HG03439 (cell line): ENCODE measurements at regions not wholly inside any gene's neighbourhood (a gene's known extent, or its start where the extent isn't known, plus 50 kb on each side); places are given as distances from the start of the nearest gene placed in this dataset.
A peak's percentile ranks its signal among the peaks of the same experiment; 100 is the strongest.

Experiments
- ATAC-seq: cut with Tn5 transposase; IDR thresholded peaks from one replicate; pipeline ENCODE4 v1.9.1; 2021; ENCODE audit warnings: mild to moderate bottlenecking, moderate library complexity; ENCODE audit not compliant: unreplicated experiment

GRCh38 chr7:137172105-137172590 lies 171.4 kb downstream of the PTN start:
- no peak for ATAC-seq

GRCh38 chr7:137169282-137169698 lies 174.2 kb downstream of the PTN start:
- no peak for ATAC-seq

- no peak for ATAC-seq
Measured at GRCh38 chr7:137167609-137168008, 175.9 kb downstream of the PTN start.

- no peak for ATAC-seq
Measured at GRCh38 chr7:137166363-137166762, 177.2 kb downstream of the PTN start.

GRCh38 chr7:137165786-137166185 lies 177.7 kb downstream of the PTN start:
- ATAC-seq = no peak

- ATAC-seq = no peak
Measured at GRCh38 chr7:137165241-137165640, 178.3 kb downstream of the PTN start.

GRCh38 chr7:137164251-137164650 lies 179.3 kb downstream of the PTN start:
- ATAC-seq = no peak

- no peak for ATAC-seq
Measured at GRCh38 chr7:137160236-137160635, 183.3 kb downstream of the PTN start.

GRCh38 chr7:137157256-137157655 lies 186.3 kb downstream of the PTN start:
- no peak for ATAC-seq

GRCh38 chr7:137151690-137152052 lies 191.9 kb downstream of the PTN start:
- no peak for ATAC-seq

- ATAC-seq = no peak
Measured at GRCh38 chr7:137151041-137151689, 192.4 kb downstream of the PTN start.

- ATAC-seq = no peak
Measured at GRCh38 chr7:137147338-137147720, 196.2 kb downstream of the PTN start.

- ATAC-seq = no peak
Measured at GRCh38 chr7:137146552-137147337, 196.8 kb downstream of the PTN start.

- ATAC-seq = no peak
Measured at GRCh38 chr7:137146012-137146455, 197.5 kb downstream of the PTN start.

GRCh38 chr7:137142376-137142775 lies 201.2 kb downstream of the PTN start:
- ATAC-seq = no peak

- ATAC-seq = no peak
Measured at GRCh38 chr7:137135654-137136350, 207.7 kb downstream of the PTN start.

- no peak for ATAC-seq
Measured at GRCh38 chr7:137130751-137131158, 212.8 kb downstream of the PTN start.

GRCh38 chr7:137129025-137129424 lies 214.5 kb downstream of the PTN start:
- ATAC-seq = no peak

- no peak for ATAC-seq
Measured at GRCh38 chr7:137127806-137128205, 215.7 kb downstream of the PTN start.

GRCh38 chr7:137127058-137127457 lies 216.5 kb downstream of the PTN start:
- ATAC-seq = no peak

GRCh38 chr7:137122145-137122544 lies 221.4 kb downstream of the PTN start:
- no peak for ATAC-seq

- peak; percentile 89 for ATAC-seq
Measured at GRCh38 chr7:137120690-137121089, 222.8 kb downstream of the PTN start.
